AG09319 (cell line): ENCODE measurements at regions not wholly inside any gene's neighbourhood (a gene's known extent, or its start where the extent isn't known, plus 50 kb on each side); places are given as distances from the start of the nearest gene placed in this dataset.

Experiments
- DNase-seq: peaks from one replicate; pipeline ENCODE4 v3.0.0-alpha.2; 2010; ENCODE audit warnings: low read depth; ENCODE audit errors: extremely low read depth
- CTCF ChIP-seq: IDR thresholded peaks from 2 replicates; pipeline ENCODE4 v1.5.1; 2011; ENCODE audit warnings: low read depth, mild to moderate bottlenecking, inconsistent platforms, low read length, moderate library complexity

GRCh38 chr7:46626261-46626660 is 705.2 kb upstream of the IGFBP3 start:
- TF ChIP-seq CTCF: no peak

GRCh38 chr7:46625032-46625431 is 704.0 kb upstream of the IGFBP3 start:
- TF ChIP-seq CTCF: no peak
- DNase-seq: no peak

More at GRCh38 chr7:46626261-46626660, 705.2 kb upstream of the IGFBP3 start:
- DNase-seq: no peak

DNA sequence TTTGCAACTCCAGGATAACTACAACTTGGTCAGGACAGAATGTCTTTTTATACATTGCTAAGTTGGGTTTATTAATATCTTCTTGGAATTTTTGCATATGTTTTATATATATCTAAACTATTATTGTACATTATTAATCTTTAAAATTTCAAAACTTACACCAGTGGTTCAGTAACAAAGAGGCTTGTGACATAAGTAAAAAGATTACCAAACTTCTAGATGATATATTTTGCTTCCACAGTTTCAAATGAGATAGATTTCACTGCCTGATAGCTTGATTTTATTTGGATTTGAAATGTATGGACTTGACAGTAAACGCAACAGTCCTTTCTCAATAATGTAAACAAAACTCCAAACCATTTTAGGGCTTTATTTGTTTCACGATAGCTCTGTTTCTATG is 701.2 kb upstream of the IGFBP3 start:
- DNase-seq: no peak
- TF ChIP-seq CTCF: no peak

DNA sequence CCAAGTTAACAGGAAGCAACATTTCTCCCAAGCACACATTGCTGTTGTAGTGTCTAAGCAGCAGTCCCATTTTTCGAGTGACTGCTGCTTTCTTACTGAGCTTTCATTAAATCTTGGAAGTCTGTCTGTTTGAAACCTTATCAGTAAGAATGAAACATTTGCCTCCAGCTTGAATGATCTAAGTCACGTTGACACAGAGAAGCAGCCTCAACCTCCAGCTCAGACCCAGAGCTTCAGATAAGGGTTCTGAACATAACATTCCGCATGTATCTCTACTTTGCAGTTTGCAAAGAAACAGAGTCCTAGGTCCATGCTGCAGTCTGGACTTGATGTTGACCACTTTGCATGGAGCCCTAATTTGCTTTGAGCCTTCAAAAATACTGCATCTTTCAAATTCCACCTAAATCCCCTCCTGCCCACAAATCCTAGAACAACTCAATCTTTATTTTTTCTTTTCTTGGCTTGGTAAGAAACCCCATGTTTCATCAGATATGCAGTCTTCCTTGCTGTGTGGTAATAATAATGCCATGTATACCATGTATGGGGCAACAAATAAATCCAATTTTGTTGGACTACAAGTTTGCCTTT is 698.7 kb upstream of the IGFBP3 start:
- TF ChIP-seq CTCF: no peak
- no peak for DNase-seq

DNA sequence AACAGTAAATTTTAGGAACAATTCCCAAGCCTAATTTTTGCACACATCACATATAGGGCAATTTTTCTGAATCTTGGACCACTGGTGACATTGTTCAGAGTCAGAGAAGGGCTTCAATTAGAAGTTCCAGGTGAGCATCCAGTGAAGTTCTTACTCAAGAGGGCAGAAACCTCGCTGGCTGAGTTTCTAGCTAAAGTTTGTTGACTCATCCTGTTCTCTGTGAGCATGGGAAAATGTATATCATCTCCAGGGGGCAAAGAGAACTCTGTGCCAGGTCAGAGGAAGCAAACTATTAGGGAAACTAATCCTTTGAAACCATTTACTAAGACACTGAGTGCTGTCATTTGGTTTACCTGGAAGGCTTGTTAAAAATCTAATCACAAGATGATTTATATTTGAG is 695.6 kb upstream of the IGFBP3 start:
- DNase-seq: no peak
- TF ChIP-seq CTCF: no peak

DNA sequence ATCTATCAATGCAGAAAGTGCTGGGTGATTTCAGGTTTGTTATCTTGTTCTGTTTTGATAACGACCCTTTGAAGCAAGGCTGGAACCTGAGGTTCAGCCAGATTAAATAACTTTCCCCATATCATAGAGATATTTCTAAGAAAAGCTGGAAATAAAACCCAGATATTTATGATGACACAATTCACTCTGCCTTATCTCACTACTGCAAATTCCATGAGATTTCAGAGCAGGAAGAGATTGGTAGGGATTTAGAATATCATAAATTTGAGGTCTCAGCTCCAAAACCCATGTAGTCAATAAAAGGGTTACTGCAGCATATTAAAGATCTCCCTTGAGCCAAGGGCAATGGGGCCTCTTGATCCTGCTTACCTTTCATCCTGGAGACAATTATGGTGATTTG is 692.5 kb upstream of the IGFBP3 start:
- no peak for DNase-seq
- no peak for TF ChIP-seq CTCF

GRCh38 chr7:46613116-46613515 is 692.0 kb upstream of the IGFBP3 start:
- no peak for DNase-seq
- TF ChIP-seq CTCF: no peak
